Prostate gland (tissue), 2 donors: ENCODE measurements at regions not wholly inside any gene's neighbourhood (a gene's known extent, or its start where the extent isn't known, plus 50 kb on each side); places are given as distances from the start of the nearest gene placed in this dataset.

ENCODE experiments used
- CTCF ChIP-seq, 4 experiments: fragments of 200-600 bp in 2 of 4; fragments of 450-650 bp in 2 of 4; sonication (generic) in 2 of 4; IDR thresholded peaks; 1 replicate in 3 of 4; 2 replicates in 1 of 4; pipeline ENCODE4 v1.5.1; 2016 to 2019; ENCODE audit warnings: antibody characterized with exemption in 4 of 4, mild to moderate bottlenecking in 2 of 4, moderate library complexity in 2 of 4
- POLR2A ChIP-seq: fragments of 450-650 bp; IDR thresholded peaks from one replicate; pipeline ENCODE4 v1.6.1; 2016; ENCODE audit warnings: antibody characterized with exemption, mild to moderate bottlenecking

- TF ChIP-seq CTCF (IDR thresholded peaks at IDR 0.05) (no peak), POLR2A (no peak)
These were observed 474.8 kb upstream of the TBX3 start for GRCh38 chr12:115158816-115159215.
